SK-N-SH (cell line): ENCODE measurements at regions not wholly inside any gene's neighbourhood (a gene's known extent, or its start where the extent isn't known, plus 50 kb on each side); places are given as distances from the start of the nearest gene placed in this dataset.

Experiments used
- CTCF ChIA-PET: fragments of 300-600, 350-600 bp; formaldehyde crosslinking; extraction: SDS; loops from one replicate; lab custom pipeline; 2021; lab: Yijun Ruan, JAX
- POLR2A ChIA-PET: fragments of 350-600 bp; sonication (Branson Sonifier 250); formaldehyde crosslinking; extraction: SDS; loops from one replicate; lab custom pipeline; 2020; ENCODE audit warnings: antibody characterized with exemption, inconsistent platforms; lab: Yijun Ruan, JAX
- DNase-seq: peaks from one replicate; pipeline ENCODE4 v3.0.0; 2012
- H2AFZ ChIP-seq: fragments of 200-600 bp; sonication (generic); 2 replicates; pipeline ENCODE4 v1.8.1; 2016; ENCODE audit warnings: antibody characterized with exemption, mild to moderate bottlenecking, low read depth
- H3F3A ChIP-seq: fragments of 200-600 bp; sonication (generic); replicated peaks from 2 replicates; pipeline ENCODE3; 2016; ENCODE audit warnings: antibody characterized with exemption, mild to moderate bottlenecking; ENCODE audit not compliant: insufficient read depth
- H3K27ac ChIP-seq, 2 experiments: fragments of 200-500 bp in 1 of 2; fragments of 200-600 bp in 1 of 2; sonication (Bioruptor generic) in 1 of 2; sonication (generic), shearing (Covaris generic) in 1 of 2; 2 replicates each; pipeline versions ENCODE4 v1.5.1 to v1.6.1; 2014 to 2016; ENCODE audit warnings: low read depth in 2 of 2, inconsistent platforms in 1 of 2, low read length in 1 of 2, mild to moderate bottlenecking in 1 of 2, mixed read lengths in 1 of 2
- H3K27me3 ChIP-seq: fragments of 200-600 bp; sonication (generic), shearing (Covaris generic); 2 replicates; pipeline ENCODE4 v1.6.1; 2016; ENCODE audit warnings: mixed run types; ENCODE audit not compliant: insufficient read depth
- H3K36me3 ChIP-seq, 2 experiments: fragments of 200-500 bp in 1 of 2; fragments of 200-600 bp in 1 of 2; sonication (Bioruptor generic) in 1 of 2; sonication (generic) in 1 of 2; replicated peaks in 1 of 2; 2 replicates each; pipeline versions ENCODE3 to v1.5.1; 2014 to 2016; ENCODE audit warnings: low read length in 1 of 2, mild to moderate bottlenecking in 1 of 2; ENCODE audit not compliant: insufficient read depth in 2 of 2, control insufficient read depth in 1 of 2
- H3K4me1 ChIP-seq, 2 experiments: fragments of 200-500 bp in 1 of 2; fragments of 200-600 bp in 1 of 2; sonication (Bioruptor generic) in 1 of 2; sonication (generic), shearing (Covaris generic) in 1 of 2; 2 replicates each; pipeline versions ENCODE4 v1.5.1 to v1.6.1; 2014 to 2016; ENCODE audit warnings: low read depth in 1 of 2, low read length in 1 of 2, mixed run types in 1 of 2; ENCODE audit not compliant: insufficient read depth in 2 of 2, control insufficient read depth in 1 of 2
- H3K4me2 ChIP-seq: fragments of 200-600 bp; sonication (generic), shearing (Covaris generic); 2 replicates; pipeline ENCODE4 v1.6.1; 2017; ENCODE audit warnings: mixed run types
- H3K4me3 ChIP-seq, 2 experiments: fragments of 200-500 bp in 1 of 2; fragments of 200-600 bp in 1 of 2; sonication (Bioruptor generic) in 1 of 2; sonication (generic), shearing (Covaris generic) in 1 of 2; 2 replicates each; pipeline versions ENCODE4 v1.5.1 to v1.8.1; 2014 to 2016; ENCODE audit warnings: low read depth in 2 of 2, inconsistent platforms in 1 of 2, low read length in 1 of 2, mild to moderate bottlenecking in 1 of 2, mixed read lengths in 1 of 2, moderate library complexity in 1 of 2
- H3K79me2 ChIP-seq: fragments of 200-600 bp; sonication (generic); 2 replicates; pipeline ENCODE4 v1.8.1; 2017; ENCODE audit warnings: mild to moderate bottlenecking; ENCODE audit not compliant: insufficient read depth
- H3K9ac ChIP-seq: fragments of 200-600 bp; sonication (generic); 2 replicates; pipeline ENCODE4 v1.6.1; 2017; ENCODE audit warnings: mixed run types
- H3K9me2 ChIP-seq: fragments of 200-600 bp; sonication (generic); 2 replicates; pipeline ENCODE4 v1.6.1; 2017; ENCODE audit warnings: mixed run types
- H3K9me3 ChIP-seq: fragments of 200-600 bp; sonication (generic); 2 replicates; pipeline ENCODE4 v1.6.1; 2017; ENCODE audit warnings: mixed run types, mild to moderate bottlenecking, moderate library complexity
- H4K20me1 ChIP-seq: fragments of 200-600 bp; sonication (generic); 2 replicates; pipeline ENCODE4 v1.6.1; 2017; ENCODE audit warnings: mild to moderate bottlenecking, mixed run types; ENCODE audit not compliant: insufficient read depth
- CHD2 ChIP-seq: fragments of 150-350 bp; IDR thresholded peaks from 2 replicates; pipeline ENCODE4 v1.6.1; 2018; ENCODE audit warnings: low read length; ENCODE audit not compliant: partially characterized antibody
- EP300 ChIP-seq, 2 experiments: IDR thresholded peaks; 2 replicates each; pipeline versions ENCODE4 v1.4.0 to v1.6.1; 2012; ENCODE audit warnings: borderline replicate concordance in 1 of 2, low read depth in 1 of 2, low read length in 1 of 2
- EZH2phosphoT487 ChIP-seq: fragments of 200-600 bp; sonication (generic); IDR thresholded peaks from 2 replicates; pipeline ENCODE4 v1.6.1; 2017; ENCODE audit warnings: low read depth, mixed run types, mild to moderate bottlenecking, antibody characterized with exemption, moderate library complexity, borderline replicate concordance
- FOXJ3 ChIP-seq: sonication (generic); formaldehyde crosslinking; IDR thresholded peaks from 2 replicates; pipeline ENCODE4 v1.5.1; 2020; ENCODE audit warnings: mild to moderate bottlenecking, missing genetic modification reagents
- FOXM1 ChIP-seq: IDR thresholded peaks from 2 replicates; pipeline ENCODE4 v1.4.0; 2012; ENCODE audit warnings: low read depth, mild to moderate bottlenecking
- GABPA ChIP-seq: IDR thresholded peaks from 2 replicates; pipeline ENCODE4 v1.4.0; 2012; ENCODE audit warnings: low read depth, mild to moderate bottlenecking
- GATA2 ChIP-seq: sonication (generic); formaldehyde crosslinking; IDR thresholded peaks from 2 replicates; pipeline ENCODE4 v1.5.0; 2020; ENCODE audit warnings: mild to moderate bottlenecking, missing genetic modification reagents
- JUND ChIP-seq: IDR thresholded peaks from 2 replicates; pipeline ENCODE4 v1.4.0; 2012
- MXI1 ChIP-seq: IDR thresholded peaks from 2 replicates; pipeline ENCODE4 v1.6.1; 2012; ENCODE audit warnings: mild to moderate bottlenecking, low read depth, low read length, improper control_type of control experiment
- POLR2AphosphoS5 ChIP-seq: IDR thresholded peaks from 2 replicates; pipeline ENCODE4 v1.6.1; 2012; ENCODE audit warnings: low read depth, low read length
- RCOR1 ChIP-seq: fragments of 150-350 bp; IDR thresholded peaks from 2 replicates; pipeline ENCODE4 v1.6.1; 2017; ENCODE audit warnings: antibody characterized with exemption, low read length
- RFX5 ChIP-seq: IDR thresholded peaks from 2 replicates; pipeline ENCODE4 v1.6.1; 2012; ENCODE audit warnings: mild to moderate bottlenecking, improper control_type of control experiment, low read length
- RXRA ChIP-seq: IDR thresholded peaks from 2 replicates; pipeline ENCODE4 v1.4.0; 2012; ENCODE audit warnings: low read depth, mild to moderate bottlenecking, borderline replicate concordance
- SIN3A ChIP-seq: IDR thresholded peaks from 2 replicates; pipeline ENCODE4 v1.6.1; 2012; ENCODE audit warnings: low read depth, mild to moderate bottlenecking, low read length, moderate library complexity, borderline replicate concordance
- SMC3 ChIP-seq: IDR thresholded peaks from 2 replicates; pipeline ENCODE4 v1.6.1; 2012; ENCODE audit warnings: low read depth, low read length, improper control_type of control experiment
- TEAD4 ChIP-seq: IDR thresholded peaks from 2 replicates; pipeline ENCODE4 v1.4.0; 2012; ENCODE audit warnings: mild to moderate bottlenecking, borderline replicate concordance; ENCODE audit not compliant: insufficient read depth
- YY1 ChIP-seq: IDR thresholded peaks from 2 replicates; pipeline ENCODE4 v1.4.0; 2012; ENCODE audit warnings: low read depth, mild to moderate bottlenecking
- WGBS: methylation state at CpG from one replicate; pipeline ENCODE4 v1.1.6; 2017; ENCODE audit warnings: low lambda C conversion rate; 5-methylcytosine and 5-hydroxymethylcytosine counted together
- TF ChIP-seq, protein P1 (sequence below): IDR thresholded peaks from 2 replicates; pipeline ENCODE4; 2012
- TF ChIP-seq, protein P2 (sequence below): IDR thresholded peaks from 2 replicates; pipeline ENCODE4 v1.4.0; 2012; ENCODE audit warnings: low read depth, borderline replicate concordance
- TF ChIP-seq, protein P3 (sequence below): fragments of 150-350 bp; IDR thresholded peaks from 2 replicates; pipeline ENCODE4 v1.6.1; 2016; ENCODE audit warnings: mild to moderate bottlenecking, low read depth, low read length
- TF ChIP-seq, protein P4 (sequence below): fragments of 150-350 bp; IDR thresholded peaks from 2 replicates; pipeline ENCODE4 v1.6.1; 2017; ENCODE audit warnings: antibody characterized with exemption, low read length, low read depth, borderline replicate concordance

DNA sequence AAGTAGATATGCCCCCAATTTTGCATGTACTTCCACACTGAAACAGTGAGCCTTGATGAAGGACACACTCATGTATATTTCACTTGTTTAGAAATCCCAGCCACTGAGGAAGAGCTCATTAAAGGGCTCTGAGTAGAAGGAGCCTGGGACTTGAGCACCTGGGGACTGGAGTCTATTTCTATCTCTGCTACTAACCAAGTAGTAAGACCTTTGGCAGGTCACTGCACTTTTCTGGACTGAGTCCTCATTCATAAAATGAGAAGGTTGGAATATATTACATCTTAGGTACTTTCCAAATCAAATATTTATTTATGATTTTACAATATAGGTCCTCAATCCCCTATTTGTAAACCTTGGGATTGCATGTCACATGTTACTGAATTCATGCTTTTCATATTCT lies 78.2 kb upstream of the C4orf54 start:
- no peaks in the 10 kb centered on the region for H3K9me3 ChIP-seq
- H2AFZ ChIP-seq: no peak overlapping the region
- H3K27me3 ChIP-seq: no peaks in the 10 kb centered on the region; the same call in 1 of the 2 replicates
- no peak overlapping the region for H3K27ac ChIP-seq
- H3K79me2 ChIP-seq: no peaks in the 10 kb centered on the region
- H3F3A ChIP-seq: no peaks in the 10 kb centered on the region
- no peak overlapping the region for H3K9ac ChIP-seq
- no peak for DNase-seq
- H3K4me3 ChIP-seq: no peak overlapping the region
- no peaks in the 10 kb centered on the region for H3K36me3 ChIP-seq
- TF ChIP-seq CHD2 (no peak), POLR2AphosphoS5 (no peak), EZH2phosphoT487 (no peak), FOXJ3 (CRISPR knock-in tag) (no peak), RCOR1 (no peak), GABPA (no peak), RFX5 (no peak), RXRA (no peak), JUND (no peak), FOXM1 (no peak)
- TF ChIP-seq, protein P1, sequence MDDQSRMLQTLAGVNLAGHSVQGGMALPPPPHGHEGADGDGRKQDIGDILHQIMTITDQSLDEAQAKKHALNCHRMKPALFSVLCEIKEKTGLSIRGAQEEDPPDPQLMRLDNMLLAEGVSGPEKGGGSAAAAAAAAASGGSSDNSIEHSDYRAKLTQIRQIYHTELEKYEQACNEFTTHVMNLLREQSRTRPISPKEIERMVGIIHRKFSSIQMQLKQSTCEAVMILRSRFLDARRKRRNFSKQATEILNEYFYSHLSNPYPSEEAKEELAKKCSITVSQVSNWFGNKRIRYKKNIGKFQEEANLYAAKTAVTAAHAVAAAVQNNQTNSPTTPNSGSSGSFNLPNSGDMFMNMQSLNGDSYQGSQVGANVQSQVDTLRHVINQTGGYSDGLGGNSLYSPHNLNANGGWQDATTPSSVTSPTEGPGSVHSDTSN: no peak
- H4K20me1 ChIP-seq: no peaks in the 10 kb centered on the region
- H3K4me1 ChIP-seq: no peaks in the 10 kb centered on the region
- ChIA-PET CTCF (interaction anchor here (1.0 kb wide), 1 partner anchor 12 kb away, joined by 3 read pairs; no protein-coding TSS in a partner anchor), POLR2A (no interaction called here)
- H3K9me2 ChIP-seq: no peaks in the 10 kb centered on the region
- no peak overlapping the region for H3K4me2 ChIP-seq

DNA sequence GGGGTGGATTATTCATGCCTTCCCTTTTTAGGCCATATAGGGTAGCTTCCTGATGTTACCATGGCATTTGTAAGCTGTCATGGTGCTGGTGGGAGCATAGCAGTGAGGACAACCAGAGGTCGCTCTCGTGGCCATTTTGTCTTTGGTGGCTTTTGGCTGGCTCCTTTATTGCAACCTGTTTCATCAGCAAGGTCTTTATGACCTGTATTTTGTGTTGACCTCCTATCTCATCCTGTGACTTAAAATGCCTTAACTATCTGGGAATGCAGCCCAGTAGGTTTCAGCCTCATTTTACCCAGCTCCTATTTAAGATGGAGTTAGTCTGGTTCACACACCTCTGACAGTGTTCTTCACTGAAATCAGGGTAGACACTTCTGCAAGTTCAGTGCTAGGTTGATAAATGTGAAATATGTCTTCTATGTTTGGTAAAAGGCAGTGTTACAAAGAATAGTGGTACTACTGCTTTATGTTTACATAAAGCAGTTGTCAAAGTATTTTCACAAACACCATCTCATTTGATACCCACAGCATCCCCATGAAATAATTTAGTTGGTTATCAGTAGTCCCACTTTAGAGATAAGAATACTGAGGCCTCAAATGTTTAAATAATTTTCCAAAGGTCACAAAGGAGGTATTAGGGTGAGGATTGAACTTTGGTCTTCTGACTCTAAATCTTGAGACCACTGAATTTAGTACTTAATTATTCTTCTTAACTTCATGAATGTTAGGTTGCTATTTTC lies 77.1 kb upstream of the C4orf54 start:
- Histone ChIP-seq H2AFZ (no peak overlapping the region), H3K27ac (no peak overlapping the region), H3K9me2 (no peaks in the 10 kb centered on the region), H3K9me3 (no peaks in the 10 kb centered on the region), H3K27me3 (no peaks in the 10 kb centered on the region; the same call in 1 of the 2 replicates), H3K79me2 (no peaks in the 10 kb centered on the region), H3K9ac (no peak overlapping the region), H3K4me3 (no peak overlapping the region), H3K4me1 (no peaks in the 10 kb centered on the region), H3F3A (no peaks in the 10 kb centered on the region), H3K4me2 (no peak overlapping the region), H4K20me1 (no peaks in the 10 kb centered on the region), H3K36me3 (no peaks in the 10 kb centered on the region)
- ChIA-PET POLR2A (no interaction called here), CTCF (no interaction called here)
- DNase-seq: no peak
- 45% methylated on average over 2 of the region's 2 CpGs for WGBS
- TF ChIP-seq, protein P2, sequence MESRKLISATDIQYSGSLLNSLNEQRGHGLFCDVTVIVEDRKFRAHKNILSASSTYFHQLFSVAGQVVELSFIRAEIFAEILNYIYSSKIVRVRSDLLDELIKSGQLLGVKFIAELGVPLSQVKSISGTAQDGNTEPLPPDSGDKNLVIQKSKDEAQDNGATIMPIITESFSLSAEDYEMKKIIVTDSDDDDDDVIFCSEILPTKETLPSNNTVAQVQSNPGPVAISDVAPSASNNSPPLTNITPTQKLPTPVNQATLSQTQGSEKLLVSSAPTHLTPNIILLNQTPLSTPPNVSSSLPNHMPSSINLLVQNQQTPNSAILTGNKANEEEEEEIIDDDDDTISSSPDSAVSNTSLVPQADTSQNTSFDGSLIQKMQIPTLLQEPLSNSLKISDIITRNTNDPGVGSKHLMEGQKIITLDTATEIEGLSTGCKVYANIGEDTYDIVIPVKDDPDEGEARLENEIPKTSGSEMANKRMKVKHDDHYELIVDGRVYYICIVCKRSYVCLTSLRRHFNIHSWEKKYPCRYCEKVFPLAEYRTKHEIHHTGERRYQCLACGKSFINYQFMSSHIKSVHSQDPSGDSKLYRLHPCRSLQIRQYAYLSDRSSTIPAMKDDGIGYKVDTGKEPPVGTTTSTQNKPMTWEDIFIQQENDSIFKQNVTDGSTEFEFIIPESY: no peak
- TF ChIP-seq YY1: no peak
- no peak for TF ChIP-seq EP300 (IDR thresholded peaks at IDR 0.05; ENCODE audit: borderline replicate concordance in 1 of 2, low read depth in 1 of 2, low read length in 1 of 2)
- TF ChIP-seq, protein P3, sequence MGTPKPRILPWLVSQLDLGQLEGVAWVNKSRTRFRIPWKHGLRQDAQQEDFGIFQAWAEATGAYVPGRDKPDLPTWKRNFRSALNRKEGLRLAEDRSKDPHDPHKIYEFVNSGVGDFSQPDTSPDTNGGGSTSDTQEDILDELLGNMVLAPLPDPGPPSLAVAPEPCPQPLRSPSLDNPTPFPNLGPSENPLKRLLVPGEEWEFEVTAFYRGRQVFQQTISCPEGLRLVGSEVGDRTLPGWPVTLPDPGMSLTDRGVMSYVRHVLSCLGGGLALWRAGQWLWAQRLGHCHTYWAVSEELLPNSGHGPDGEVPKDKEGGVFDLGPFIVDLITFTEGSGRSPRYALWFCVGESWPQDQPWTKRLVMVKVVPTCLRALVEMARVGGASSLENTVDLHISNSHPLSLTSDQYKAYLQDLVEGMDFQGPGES: no peak
- TF ChIP-seq, protein P1: no peak
- no peak for TF ChIP-seq SIN3A
- no peak for TF ChIP-seq SMC3
- TF ChIP-seq RFX5: no peak
- TF ChIP-seq, protein P4, sequence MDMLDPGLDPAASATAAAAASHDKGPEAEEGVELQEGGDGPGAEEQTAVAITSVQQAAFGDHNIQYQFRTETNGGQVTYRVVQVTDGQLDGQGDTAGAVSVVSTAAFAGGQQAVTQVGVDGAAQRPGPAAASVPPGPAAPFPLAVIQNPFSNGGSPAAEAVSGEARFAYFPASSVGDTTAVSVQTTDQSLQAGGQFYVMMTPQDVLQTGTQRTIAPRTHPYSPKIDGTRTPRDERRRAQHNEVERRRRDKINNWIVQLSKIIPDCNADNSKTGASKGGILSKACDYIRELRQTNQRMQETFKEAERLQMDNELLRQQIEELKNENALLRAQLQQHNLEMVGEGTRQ: no peak
- TF ChIP-seq TEAD4: no peak
- no peak for TF ChIP-seq FOXM1
- no peak for TF ChIP-seq GATA2 (CRISPR knock-in tag)
- no peak for TF ChIP-seq MXI1
